Neural cell (in vitro differentiated cells): ENCODE measurements at regions not wholly inside any gene's neighbourhood (a gene's known extent, or its start where the extent isn't known, plus 50 kb on each side); places are given as distances from the start of the nearest gene placed in this dataset.

Experiments
- H2AFZ ChIP-seq: fragments of 200-600, 300-800 bp; sonication (generic), shearing (Covaris generic); 2 replicates; pipeline ENCODE4 v1.6.0; 2014; ENCODE audit warnings: low read depth, mild to moderate bottlenecking, antibody characterized with exemption, low read length, moderate library complexity
- H3F3A ChIP-seq: fragments of 200-600 bp; shearing (Covaris generic); 2 replicates; pipeline ENCODE4 v1.6.1; 2016; ENCODE audit warnings: mild to moderate bottlenecking, moderate library complexity, mixed read lengths, antibody characterized with exemption, low read length; ENCODE audit not compliant: insufficient read depth, poor library complexity, severe bottlenecking
- H3K27ac ChIP-seq: fragments of 200-600, 300-800 bp; sonication (generic), shearing (Covaris generic); 2 replicates; pipeline ENCODE4 v1.5.1; 2014; ENCODE audit warnings: mild to moderate bottlenecking, low read length, moderate library complexity
- H3K27me3 ChIP-seq: fragments of 300-800, 200-600 bp; sonication (generic), shearing (Covaris generic); 2 replicates; pipeline ENCODE4 v1.6.0; 2014; ENCODE audit warnings: mild to moderate bottlenecking, low read depth, low read length, moderate library complexity; ENCODE audit not compliant: insufficient read depth
- H3K36me3 ChIP-seq: fragments of 300-800, 200-600 bp; sonication (generic), shearing (Covaris generic); 2 replicates; pipeline ENCODE4 v1.5.1; 2014; ENCODE audit warnings: mild to moderate bottlenecking, antibody characterized with exemption, low read length, moderate library complexity; ENCODE audit not compliant: insufficient read depth
- H3K4me2 ChIP-seq: fragments of 300-800, 200-600 bp; sonication (generic), shearing (Covaris generic); 2 replicates; pipeline ENCODE4 v1.6.0; 2014; ENCODE audit warnings: mild to moderate bottlenecking, low read length
- H3K4me3 ChIP-seq: fragments of 300-800, 200-600 bp; sonication (generic), shearing (Covaris generic); 2 replicates; pipeline ENCODE4 v1.5.1; 2014; ENCODE audit warnings: mild to moderate bottlenecking, low read length, moderate library complexity
- H3K79me2 ChIP-seq: fragments of 200-600 bp; shearing (Covaris generic); replicated peaks from 2 replicates; pipeline ENCODE4 v1.6.0; 2014; ENCODE audit warnings: mild to moderate bottlenecking, low read length, moderate library complexity; ENCODE audit not compliant: insufficient read depth
- H3K9ac ChIP-seq: fragments of 300-800, 200-600 bp; sonication (generic), shearing (Covaris generic); 2 replicates; pipeline ENCODE4 v1.6.1; 2016; ENCODE audit warnings: mild to moderate bottlenecking, low read length, mixed read lengths
- H3K9me2 ChIP-seq: fragments of 200-600 bp; shearing (Covaris generic); 2 replicates; pipeline ENCODE4 v1.6.1; 2016; ENCODE audit warnings: mild to moderate bottlenecking, low read length, mixed read lengths; ENCODE audit not compliant: insufficient read depth
- H3K9me3 ChIP-seq: fragments of 200-600, 300-800 bp; sonication (generic), shearing (Covaris generic); 2 replicates; pipeline ENCODE4 v1.6.1; 2016; ENCODE audit warnings: mild to moderate bottlenecking, mixed run types, low read length, moderate library complexity, mixed read lengths
- H4K20me1 ChIP-seq: fragments of 200-600 bp; shearing (Covaris generic); 2 replicates; pipeline ENCODE4 v1.6.1; 2016; ENCODE audit warnings: mild to moderate bottlenecking, mixed run types; ENCODE audit not compliant: insufficient read depth
- EP300 ChIP-seq: fragments of 450-650 bp; conservative IDR thresholded peaks from 2 replicates; pipeline ENCODE4 v1.6.1; 2014; ENCODE audit warnings: antibody characterized with exemption, mild to moderate bottlenecking, moderate library complexity; ENCODE audit not compliant: poor library complexity, severe bottlenecking
- EZH2 ChIP-seq: fragments of 200-600, 300-800 bp; shearing (Covaris generic), sonication (generic); IDR thresholded peaks from 2 replicates; pipeline ENCODE4 v1.6.1; 2014; ENCODE audit warnings: antibody characterized with exemption, low read length, borderline replicate concordance, mild to moderate bottlenecking; ENCODE audit not compliant: insufficient read depth, poor library complexity, severe bottlenecking
- MXI1 ChIP-seq: fragments of 450-650 bp; conservative IDR thresholded peaks from 2 replicates; pipeline ENCODE4 v1.6.1; 2014; ENCODE audit warnings: antibody characterized with exemption, mild to moderate bottlenecking; ENCODE audit not compliant: poor library complexity, severe bottlenecking
- POLR2AphosphoS5 ChIP-seq: IDR thresholded peaks from 2 replicates; pipeline ENCODE4 v1.6.1; 2012
- RAD21 ChIP-seq: fragments of 450-650 bp; conservative IDR thresholded peaks from 2 replicates; pipeline ENCODE4 v1.6.1; 2014; ENCODE audit warnings: antibody characterized with exemption, mild to moderate bottlenecking, moderate library complexity
- SMC3 ChIP-seq: fragments of 450-650 bp; conservative IDR thresholded peaks from 2 replicates; pipeline ENCODE4 v1.6.1; 2014; ENCODE audit warnings: antibody characterized with exemption, mild to moderate bottlenecking, moderate library complexity; ENCODE audit not compliant: poor library complexity
- TAF1 ChIP-seq: IDR thresholded peaks from 2 replicates; pipeline ENCODE4 v1.6.1; 2012; ENCODE audit warnings: low read depth
- TF ChIP-seq, protein P1 (sequence below): IDR thresholded peaks from 2 replicates; pipeline ENCODE4 v1.6.1; 2012; ENCODE audit warnings: borderline replicate concordance
- TF ChIP-seq, protein P2 (sequence below): fragments of 450-650 bp; IDR thresholded peaks from 2 replicates; pipeline ENCODE4 v1.5.1; 2014; ENCODE audit warnings: antibody characterized with exemption, mild to moderate bottlenecking, moderate library complexity; ENCODE audit not compliant: poor library complexity, severe bottlenecking

DNA sequence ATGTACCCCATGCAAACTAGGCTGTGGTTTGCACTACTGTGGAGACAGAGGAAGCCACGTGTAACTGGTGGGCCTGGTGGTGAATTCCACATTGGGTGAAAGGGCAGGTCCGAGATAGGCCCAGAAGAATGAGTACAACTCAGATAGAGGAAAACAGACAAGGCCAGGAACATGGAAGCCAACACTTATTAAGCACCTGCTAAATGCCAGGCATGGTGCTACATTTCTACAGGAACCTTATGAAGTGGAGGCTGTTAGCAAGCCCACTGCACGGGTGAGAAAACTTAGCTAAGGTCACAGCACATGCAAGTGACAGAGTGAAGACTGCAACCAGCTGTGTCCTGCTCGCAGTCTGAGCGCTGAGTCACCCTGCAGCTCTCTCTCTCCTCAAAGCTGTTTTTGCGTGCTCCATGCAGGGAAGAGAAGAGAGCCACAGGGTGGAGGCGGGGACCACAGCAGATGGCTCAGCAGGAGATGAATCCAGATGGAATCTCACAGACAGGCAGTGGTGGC lies 65.5 kb upstream of the SPTLC1 start:
- H3K4me2 ChIP-seq, result no peak overlapping the region

DNA sequence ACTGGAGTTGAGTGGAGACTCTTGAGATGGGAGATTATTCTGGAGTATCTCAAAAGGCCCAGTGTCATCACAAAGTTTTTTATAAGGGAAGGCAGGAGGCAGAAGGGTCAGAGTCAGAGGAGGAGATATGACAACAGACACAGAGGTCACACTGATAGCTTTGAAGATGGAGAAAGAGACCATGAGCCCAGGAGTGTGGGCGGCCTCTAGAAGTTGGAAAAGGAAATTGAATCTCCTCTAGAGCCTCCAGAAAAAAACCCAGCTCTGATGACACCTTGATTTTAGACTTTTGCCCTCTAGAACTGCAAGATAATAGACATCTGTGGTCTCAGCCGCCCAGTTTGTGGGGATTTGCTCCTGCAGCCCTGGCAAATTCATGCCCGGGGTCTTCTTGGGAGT lies 64.8 kb upstream of the SPTLC1 start:
- Histone ChIP-seq H2AFZ (no peak overlapping the region), H3K9me3 (no peaks in the 10 kb centered on the region), H3K27ac (no peak overlapping the region), H3F3A (no peaks in the 10 kb centered on the region), H3K79me2 (no peaks in the 10 kb centered on the region), H3K36me3 (no peaks in the 10 kb centered on the region), H3K27me3 (no peaks in the 10 kb centered on the region), H3K9me2 (no peaks in the 10 kb centered on the region), H3K4me2 (no peak overlapping the region), H4K20me1 (no peaks in the 10 kb centered on the region), H3K4me3 (no peak overlapping the region), H3K9ac (no peak overlapping the region)
- TF ChIP-seq POLR2AphosphoS5 (no peak), TAF1 (no peak), EP300 (no peak), SMC3 (no peak), MXI1 (no peak), EZH2 (no peak), RAD21 (no peak)
- TF ChIP-seq, protein P1, sequence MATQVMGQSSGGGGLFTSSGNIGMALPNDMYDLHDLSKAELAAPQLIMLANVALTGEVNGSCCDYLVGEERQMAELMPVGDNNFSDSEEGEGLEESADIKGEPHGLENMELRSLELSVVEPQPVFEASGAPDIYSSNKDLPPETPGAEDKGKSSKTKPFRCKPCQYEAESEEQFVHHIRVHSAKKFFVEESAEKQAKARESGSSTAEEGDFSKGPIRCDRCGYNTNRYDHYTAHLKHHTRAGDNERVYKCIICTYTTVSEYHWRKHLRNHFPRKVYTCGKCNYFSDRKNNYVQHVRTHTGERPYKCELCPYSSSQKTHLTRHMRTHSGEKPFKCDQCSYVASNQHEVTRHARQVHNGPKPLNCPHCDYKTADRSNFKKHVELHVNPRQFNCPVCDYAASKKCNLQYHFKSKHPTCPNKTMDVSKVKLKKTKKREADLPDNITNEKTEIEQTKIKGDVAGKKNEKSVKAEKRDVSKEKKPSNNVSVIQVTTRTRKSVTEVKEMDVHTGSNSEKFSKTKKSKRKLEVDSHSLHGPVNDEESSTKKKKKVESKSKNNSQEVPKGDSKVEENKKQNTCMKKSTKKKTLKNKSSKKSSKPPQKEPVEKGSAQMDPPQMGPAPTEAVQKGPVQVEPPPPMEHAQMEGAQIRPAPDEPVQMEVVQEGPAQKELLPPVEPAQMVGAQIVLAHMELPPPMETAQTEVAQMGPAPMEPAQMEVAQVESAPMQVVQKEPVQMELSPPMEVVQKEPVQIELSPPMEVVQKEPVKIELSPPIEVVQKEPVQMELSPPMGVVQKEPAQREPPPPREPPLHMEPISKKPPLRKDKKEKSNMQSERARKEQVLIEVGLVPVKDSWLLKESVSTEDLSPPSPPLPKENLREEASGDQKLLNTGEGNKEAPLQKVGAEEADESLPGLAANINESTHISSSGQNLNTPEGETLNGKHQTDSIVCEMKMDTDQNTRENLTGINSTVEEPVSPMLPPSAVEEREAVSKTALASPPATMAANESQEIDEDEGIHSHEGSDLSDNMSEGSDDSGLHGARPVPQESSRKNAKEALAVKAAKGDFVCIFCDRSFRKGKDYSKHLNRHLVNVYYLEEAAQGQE, result no peak
- TF ChIP-seq, protein P2, sequence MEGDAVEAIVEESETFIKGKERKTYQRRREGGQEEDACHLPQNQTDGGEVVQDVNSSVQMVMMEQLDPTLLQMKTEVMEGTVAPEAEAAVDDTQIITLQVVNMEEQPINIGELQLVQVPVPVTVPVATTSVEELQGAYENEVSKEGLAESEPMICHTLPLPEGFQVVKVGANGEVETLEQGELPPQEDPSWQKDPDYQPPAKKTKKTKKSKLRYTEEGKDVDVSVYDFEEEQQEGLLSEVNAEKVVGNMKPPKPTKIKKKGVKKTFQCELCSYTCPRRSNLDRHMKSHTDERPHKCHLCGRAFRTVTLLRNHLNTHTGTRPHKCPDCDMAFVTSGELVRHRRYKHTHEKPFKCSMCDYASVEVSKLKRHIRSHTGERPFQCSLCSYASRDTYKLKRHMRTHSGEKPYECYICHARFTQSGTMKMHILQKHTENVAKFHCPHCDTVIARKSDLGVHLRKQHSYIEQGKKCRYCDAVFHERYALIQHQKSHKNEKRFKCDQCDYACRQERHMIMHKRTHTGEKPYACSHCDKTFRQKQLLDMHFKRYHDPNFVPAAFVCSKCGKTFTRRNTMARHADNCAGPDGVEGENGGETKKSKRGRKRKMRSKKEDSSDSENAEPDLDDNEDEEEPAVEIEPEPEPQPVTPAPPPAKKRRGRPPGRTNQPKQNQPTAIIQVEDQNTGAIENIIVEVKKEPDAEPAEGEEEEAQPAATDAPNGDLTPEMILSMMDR, result no peak

More for the DNA sequence above, 65.5 kb upstream of the SPTLC1 start:
- Histone ChIP-seq H3K9me3 (no peaks in the 10 kb centered on the region), H3K27me3 (no peaks in the 10 kb centered on the region), H3K79me2 (no peaks in the 10 kb centered on the region), H4K20me1 (no peaks in the 10 kb centered on the region), H3K4me3 (no peak overlapping the region), H3K9ac (no peak overlapping the region), H2AFZ (no peak overlapping the region), H3K9me2 (no peaks in the 10 kb centered on the region), H3K36me3 (no peaks in the 10 kb centered on the region), H3F3A (no peaks in the 10 kb centered on the region), H3K27ac (no peak overlapping the region)
- TF ChIP-seq EP300 (no peak), POLR2AphosphoS5 (no peak), MXI1 (no peak), EZH2 (no peak), TAF1 (no peak), RAD21 (no peak), SMC3 (no peak)
- TF ChIP-seq, protein P2, result no peak
- TF ChIP-seq, protein P1, result no peak
